ENCODE measurements at regions not wholly inside any gene's neighbourhood (a gene's known extent, or its start where the extent isn't known, plus 50 kb on each side); places are given as distances from the start of the nearest gene placed in this dataset.

- no peak for TF ChIP-seq MAX (IDR thresholded peaks at IDR 0.05)
- no peak for TF ChIP-seq REST (IDR thresholded peaks at IDR 0.05; ENCODE audit: low read depth)
- no peak for TF ChIP-seq TAF1 (IDR thresholded peaks at IDR 0.05; ENCODE audit: low read depth)
- TF ChIP-seq EP300 (IDR thresholded peaks at IDR 0.05; ENCODE audit: borderline replicate concordance), result no peak
- TF ChIP-seq CREB1 (IDR thresholded peaks at IDR 0.05; ENCODE audit: low read depth), result no peak
Observed at GRCh38 chr11:70700453-70700852, 302.1 kb downstream of the CTTN start.
